Nephron progenitor cell (in vitro differentiated cells): ENCODE measurements at regions not wholly inside any gene's neighbourhood (a gene's known extent, or its start where the extent isn't known, plus 50 kb on each side); places are given as distances from the start of the nearest gene placed in this dataset.

ENCODE experiments used
- DNase-seq: peaks from one replicate; pipeline ENCODE4 v3.0.0; 2021
- H3K27ac Mint-ChIP-seq: 2 replicates; pipeline ENCODE4 v1.8.0; 2021; ENCODE audit warnings: mild to moderate bottlenecking, moderate library complexity, mixed read lengths
- H3K27me3 Mint-ChIP-seq: 2 replicates; pipeline ENCODE4 v1.8.0; 2021; ENCODE audit warnings: mild to moderate bottlenecking, low read depth, mixed read lengths; ENCODE audit not compliant: poor library complexity
- H3K36me3 Mint-ChIP-seq: 2 replicates; pipeline ENCODE4 v1.8.0; 2021; ENCODE audit warnings: low read depth, mixed read lengths
- H3K4me1 Mint-ChIP-seq: 2 replicates; pipeline ENCODE4 v1.8.0; 2021; ENCODE audit warnings: mixed read lengths
- H3K4me3 Mint-ChIP-seq: 2 replicates; pipeline ENCODE4 v1.8.0; 2021; ENCODE audit warnings: mild to moderate bottlenecking, moderate library complexity, mixed read lengths
- H3K9me3 Mint-ChIP-seq: 2 replicates; pipeline ENCODE4 v1.8.0; 2021; ENCODE audit warnings: mild to moderate bottlenecking, moderate library complexity, mixed read lengths
- CTCF ChIP-seq: fragments of 200-600 bp; sonication (generic); IDR thresholded peaks from 2 replicates; pipeline ENCODE4 v1.5.0; 2021; ENCODE audit warnings: antibody characterized with exemption

GRCh38 chr4:177964693-177965168, 522.5 kb upstream of the AGA start:
- H3K4me1 Mint-ChIP-seq: peaks cover 9% of the 10 kb centered on the region
- TF ChIP-seq CTCF: no peak
- H3K27ac Mint-ChIP-seq: no peak overlapping the region
- no peaks in the 10 kb centered on the region for H3K27me3 Mint-ChIP-seq
- no peak overlapping the region for H3K4me3 Mint-ChIP-seq
- no peaks in the 10 kb centered on the region for H3K36me3 Mint-ChIP-seq
- DNase-seq: no peak
- H3K9me3 Mint-ChIP-seq: no peaks in the 10 kb centered on the region

GRCh38 chr4:177967328-177967727, 525.1 kb upstream of the AGA start:
- Mint-ChIP-seq H3K9me3 (no peaks in the 10 kb centered on the region), H3K27ac (no peak overlapping the region), H3K36me3 (no peaks in the 10 kb centered on the region), H3K4me3 (no peak overlapping the region), H3K4me1 (peaks cover 9% of the 10 kb centered on the region), H3K27me3 (no peaks in the 10 kb centered on the region)
- TF ChIP-seq CTCF: no peak
- no peak for DNase-seq

GRCh38 chr4:177968817-177969442, 526.7 kb upstream of the AGA start:
- Mint-ChIP-seq H3K4me1 (peaks cover 9% of the 10 kb centered on the region), H3K9me3 (no peaks in the 10 kb centered on the region), H3K4me3 (no peak overlapping the region), H3K36me3 (no peaks in the 10 kb centered on the region), H3K27ac (no peak overlapping the region), H3K27me3 (no peaks in the 10 kb centered on the region)
- DNase-seq: no peak
- TF ChIP-seq CTCF: no peak

GRCh38 chr4:177974461-177974860, 532.2 kb upstream of the AGA start:
- TF ChIP-seq CTCF: no peak
- Mint-ChIP-seq H3K36me3 (no peaks in the 10 kb centered on the region), H3K4me3 (no peak overlapping the region), H3K4me1 (no peaks in the 10 kb centered on the region), H3K27ac (no peak overlapping the region), H3K27me3 (no peaks in the 10 kb centered on the region), H3K9me3 (no peaks in the 10 kb centered on the region)
- no peak for DNase-seq

GRCh38 chr4:177975315-177975987, 533.2 kb upstream of the AGA start:
- Mint-ChIP-seq H3K9me3 (no peaks in the 10 kb centered on the region), H3K4me1 (no peaks in the 10 kb centered on the region), H3K4me3 (no peak overlapping the region), H3K27ac (no peak overlapping the region), H3K27me3 (no peaks in the 10 kb centered on the region), H3K36me3 (no peaks in the 10 kb centered on the region)
- DNase-seq: no peak
- TF ChIP-seq CTCF: no peak

GRCh38 chr4:177986236-177986635, 544.0 kb upstream of the AGA start:
- H3K4me1 Mint-ChIP-seq: no peaks in the 10 kb centered on the region
- DNase-seq: no peak
- H3K27ac Mint-ChIP-seq: no peak overlapping the region
- no peaks in the 10 kb centered on the region for H3K27me3 Mint-ChIP-seq
- no peak for TF ChIP-seq CTCF
- H3K4me3 Mint-ChIP-seq: no peak overlapping the region
- H3K36me3 Mint-ChIP-seq: no peaks in the 10 kb centered on the region
- no peaks in the 10 kb centered on the region for H3K9me3 Mint-ChIP-seq
